ENCODE measurements at regions not wholly inside any gene's neighbourhood (a gene's known extent, or its start where the extent isn't known, plus 50 kb on each side); places are given as distances from the start of the nearest gene placed in this dataset.

- TF ChIP-seq ATF3 (CRISPR knock-in tag; conservative IDR thresholded peaks at IDR 0.05) = no peak
These were observed 376.6 kb downstream of the TMA16 start (continued) for GRCh38 chr4:163871078-163871477.

- no peak for TF ChIP-seq CDX4 (CRISPR knock-in tag; IDR thresholded peaks at IDR 0.05; ENCODE audit: borderline replicate concordance)
- POLR2A ChIA-PET = no interaction called here
- CTCF ChIA-PET = no interaction called here
These were observed 380.8 kb downstream of the TMA16 start for GRCh38 chr4:163875327-163875726.

GRCh38 chr4:163878336-163879121 lies 384.0 kb downstream of the TMA16 start:
- TF ChIP-seq PRRX2 (CRISPR knock-in tag; IDR thresholded peaks at IDR 0.05) (no peak), ATF6 (CRISPR knock-in tag; IDR thresholded peaks at IDR 0.05) (no peak), CREM (CRISPR knock-in tag; IDR thresholded peaks at IDR 0.05) (no peak), IRF1 (CRISPR knock-in tag; IDR thresholded peaks at IDR 0.05) (no peak), GABPB1 (CRISPR knock-in tag; IDR thresholded peaks at IDR 0.05) (no peak), ZNF532 (CRISPR knock-in tag; IDR thresholded peaks at IDR 0.05; ENCODE audit: borderline replicate concordance) (no peak), HMGA2 (CRISPR knock-in tag; IDR thresholded peaks at IDR 0.05) (no peak), ZNF416 (CRISPR knock-in tag; IDR thresholded peaks at IDR 0.05) (no peak), SMAD4 (CRISPR knock-in tag; IDR thresholded peaks at IDR 0.05) (no peak), JAZF1 (CRISPR knock-in tag; IDR thresholded peaks at IDR 0.05) (no peak), HMGXB4 (CRISPR knock-in tag; IDR thresholded peaks at IDR 0.05) (no peak)
- no peaks in the 10 kb centered on the region for H3K9me3 Mint-ChIP-seq
- H3K27me3 Mint-ChIP-seq (ENCODE audit: low read depth) = no peaks in the 10 kb centered on the region
- H3K27ac Mint-ChIP-seq = no peak overlapping the region
- no peaks in the 10 kb centered on the region for H3K4me1 Mint-ChIP-seq
- H3K36me3 Mint-ChIP-seq = no peaks in the 10 kb centered on the region
- ATAC-seq (no peak), DNase-seq (ENCODE audit: low spot score) (no peak)
- H3K4me3 Mint-ChIP-seq = no peak overlapping the region
- ChIA-PET POLR2A (no interaction called here), CTCF (no interaction called here)

More at GRCh38 chr4:163875327-163875726, 380.8 kb downstream of the TMA16 start:
- ATAC-seq = no peak
- Mint-ChIP-seq H3K4me3 (no peak overlapping the region), H3K9me3 (no peaks in the 10 kb centered on the region), H3K27ac (no peak overlapping the region), H3K36me3 (no peaks in the 10 kb centered on the region), H3K27me3 (ENCODE audit: low read depth) (no peaks in the 10 kb centered on the region), H3K4me1 (no peaks in the 10 kb centered on the region)
- no peak for DNase-seq (ENCODE audit: low spot score)

Data from WTC11 (cell line).